ENCODE measurements at regions not wholly inside any gene's neighbourhood (a gene's known extent, or its start where the extent isn't known, plus 50 kb on each side); places are given as distances from the start of the nearest gene placed in this dataset.

DNA sequence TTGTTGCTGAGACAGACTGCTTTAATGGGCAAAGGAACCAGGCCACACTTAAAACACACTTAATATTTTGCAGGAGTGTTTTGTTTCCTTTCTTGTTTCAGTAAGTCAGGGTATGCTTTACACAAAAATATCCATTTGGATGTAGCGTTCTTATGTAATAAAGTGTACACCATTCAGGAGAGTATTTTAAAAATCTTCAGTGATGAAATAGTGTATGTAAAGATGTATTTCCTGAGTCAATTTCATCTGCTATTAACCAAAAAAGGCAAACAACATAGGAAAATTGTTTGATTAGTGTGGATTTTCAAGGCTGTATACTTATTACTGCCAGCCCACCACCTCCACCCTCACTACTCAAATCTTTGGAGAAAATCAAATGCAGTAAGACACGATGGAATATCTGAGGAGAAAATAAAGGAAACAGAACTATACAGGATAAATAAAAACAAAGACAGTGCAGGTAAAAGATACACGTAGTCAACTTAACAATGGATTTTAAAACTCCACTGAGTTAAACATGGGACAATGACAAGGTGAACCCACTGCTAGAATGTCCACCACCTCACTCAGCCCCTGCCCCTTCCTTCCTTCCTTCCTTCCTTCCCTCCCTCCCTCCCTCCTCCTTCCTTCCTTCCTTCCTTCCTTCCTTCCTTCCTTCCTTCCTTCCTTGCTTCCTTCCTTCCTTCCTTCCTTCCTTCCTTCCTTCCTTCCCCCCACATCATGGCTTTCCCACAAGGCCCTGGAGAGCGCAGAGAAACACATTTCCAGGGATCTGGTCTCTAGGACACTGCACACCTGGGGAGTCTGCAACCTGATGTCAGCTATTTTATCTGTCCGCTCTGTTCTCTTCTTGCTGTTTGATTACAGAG lies 360.3 kb downstream of the IRS2 start:
- no peak for TF ChIP-seq POLR2A (IDR thresholded peaks at IDR 0.05)
- TF ChIP-seq, protein P1, sequence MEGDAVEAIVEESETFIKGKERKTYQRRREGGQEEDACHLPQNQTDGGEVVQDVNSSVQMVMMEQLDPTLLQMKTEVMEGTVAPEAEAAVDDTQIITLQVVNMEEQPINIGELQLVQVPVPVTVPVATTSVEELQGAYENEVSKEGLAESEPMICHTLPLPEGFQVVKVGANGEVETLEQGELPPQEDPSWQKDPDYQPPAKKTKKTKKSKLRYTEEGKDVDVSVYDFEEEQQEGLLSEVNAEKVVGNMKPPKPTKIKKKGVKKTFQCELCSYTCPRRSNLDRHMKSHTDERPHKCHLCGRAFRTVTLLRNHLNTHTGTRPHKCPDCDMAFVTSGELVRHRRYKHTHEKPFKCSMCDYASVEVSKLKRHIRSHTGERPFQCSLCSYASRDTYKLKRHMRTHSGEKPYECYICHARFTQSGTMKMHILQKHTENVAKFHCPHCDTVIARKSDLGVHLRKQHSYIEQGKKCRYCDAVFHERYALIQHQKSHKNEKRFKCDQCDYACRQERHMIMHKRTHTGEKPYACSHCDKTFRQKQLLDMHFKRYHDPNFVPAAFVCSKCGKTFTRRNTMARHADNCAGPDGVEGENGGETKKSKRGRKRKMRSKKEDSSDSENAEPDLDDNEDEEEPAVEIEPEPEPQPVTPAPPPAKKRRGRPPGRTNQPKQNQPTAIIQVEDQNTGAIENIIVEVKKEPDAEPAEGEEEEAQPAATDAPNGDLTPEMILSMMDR (IDR thresholded peaks at IDR 0.05): no peak
- TF ChIP-seq POLR2AphosphoS5 (IDR thresholded peaks at IDR 0.05): no peak
- TF ChIP-seq EP300 (IDR thresholded peaks at IDR 0.05): no peak

Measured in gastroesophageal sphincter (tissue), 3 donors.